Kidney (tissue), 13 donors: ENCODE measurements at regions not wholly inside any gene's neighbourhood (a gene's known extent, or its start where the extent isn't known, plus 50 kb on each side); places are given as distances from the start of the nearest gene placed in this dataset.

Experiments used
- DNase-seq, 5 donors: peaks; one replicate each; pipeline ENCODE4 v3.0.0-alpha.2; 2013 to 2020
- FAIRE-seq: peaks from 2 replicates; lab custom pipeline; 2012; peaks lifted over from hg19 to GRCh38; lab: Jason Lieb, UNC
- H3K27ac ChIP-seq, 2 donors: one replicate each; pipeline ENCODE4 v1.7.0; 2013; ENCODE audit warnings: low read depth in 2 of 2, low read length in 2 of 2, inconsistent platforms in 1 of 2
- H3K27me3 ChIP-seq: one replicate; pipeline ENCODE4 v1.7.1; 2013; ENCODE audit warnings: low read length, inconsistent platforms; ENCODE audit not compliant: control insufficient read depth, insufficient read depth
- H3K36me3 ChIP-seq, 3 donors: one replicate each; pipeline versions ENCODE4 v1.7.0 to v1.7.1; 2013; ENCODE audit warnings: low read length in 3 of 3, control low read depth in 1 of 3, inconsistent platforms in 1 of 3; ENCODE audit not compliant: insufficient read depth in 3 of 3, control insufficient read depth in 2 of 3
- H3K4me1 ChIP-seq, 3 donors: one replicate each; pipeline versions ENCODE4 v1.7.0 to v1.7.1; 2013; ENCODE audit warnings: low read length in 3 of 3, inconsistent platforms in 1 of 3, low read depth in 1 of 3; ENCODE audit not compliant: control insufficient read depth in 2 of 3, insufficient read depth in 2 of 3
- H3K4me3 ChIP-seq, 3 donors: one replicate each; pipeline versions ENCODE4 v1.7.0 to v1.8.1; 2013; ENCODE audit warnings: low read length in 3 of 3, control low read depth in 1 of 3, inconsistent platforms in 1 of 3
- H3K9ac ChIP-seq, 3 donors: one replicate each; pipeline versions ENCODE4 v1.7.0 to v1.7.1; 2013; ENCODE audit warnings: low read length in 3 of 3, control low read depth in 1 of 3, inconsistent platforms in 1 of 3
- H3K9me3 ChIP-seq, 3 donors: one replicate each; pipeline versions ENCODE4 v1.7.0 to v1.7.1; 2013; ENCODE audit warnings: low read length in 3 of 3, control low read depth in 1 of 3, inconsistent platforms in 1 of 3; ENCODE audit not compliant: control insufficient read depth in 2 of 3, insufficient read depth in 1 of 3
- CTCF ChIP-seq: IDR thresholded peaks from 3 replicates; pipeline ENCODE4 v1.5.1; 2012; ENCODE audit warnings: mild to moderate bottlenecking, moderate library complexity, borderline replicate concordance; ENCODE audit not compliant: insufficient read depth; ENCODE audit errors: extremely low read depth
- intact Hi-C: fragments of 100-400 bp; cut with DNase I; formaldehyde crosslinking; loops from one replicate; pipeline ENCODE4 v1.11.1; 2022
- donor health status: control.
- donor health status: control.
- donor health status: control.
- donor health status: control.
- donor health status: control.
- donor health status: DM: yes; HTN: yes; CAD: no.
- donor health status: Normal renal cell carcinoma (clear cell type).

GRCh38 chr5:120967366-120967765 lies 503.3 kb downstream of the PRR16 start:
- no peaks in the 10 kb centered on the region for H3K9me3 ChIP-seq
- no peak overlapping the region for H3K9ac ChIP-seq
- intact Hi-C loops: no loop called here
- H3K4me3 ChIP-seq: no peak overlapping the region
- H3K36me3 ChIP-seq: no peaks in the 10 kb centered on the region
- FAIRE-seq (no peak), DNase-seq (no peak)
- no peaks in the 10 kb centered on the region for H3K27me3 ChIP-seq
- no peak for TF ChIP-seq CTCF
- no peak overlapping the region for H3K27ac ChIP-seq
- no peaks in the 10 kb centered on the region for H3K4me1 ChIP-seq

GRCh38 chr5:120974690-120975089 lies 510.6 kb downstream of the PRR16 start:
- Histone ChIP-seq H3K27me3 (no peaks in the 10 kb centered on the region), H3K9me3 (no peaks in the 10 kb centered on the region), H3K27ac (no peak overlapping the region), H3K4me3 (no peak overlapping the region), H3K9ac (no peak overlapping the region), H3K36me3 (no peaks in the 10 kb centered on the region), H3K4me1 (no peaks in the 10 kb centered on the region)
- no peak for TF ChIP-seq CTCF
- intact Hi-C loops: no loop called here
- FAIRE-seq: no peak
- no peak for DNase-seq

GRCh38 chr5:120982351-120982750 lies 518.3 kb downstream of the PRR16 start:
- DNase-seq (no peak), FAIRE-seq (no peak)
- intact Hi-C loops: no loop called here
- no peaks in the 10 kb centered on the region for H3K4me1 ChIP-seq
- TF ChIP-seq CTCF: no peak
- no peak overlapping the region for H3K27ac ChIP-seq
- no peaks in the 10 kb centered on the region for H3K9me3 ChIP-seq
- H3K4me3 ChIP-seq: no peak overlapping the region
- H3K36me3 ChIP-seq: no peaks in the 10 kb centered on the region
- no peaks in the 10 kb centered on the region for H3K27me3 ChIP-seq
- H3K9ac ChIP-seq: no peak overlapping the region

- FAIRE-seq (no peak), DNase-seq (no peak)
- intact Hi-C loops: no loop called here
- no peak overlapping the region for H3K9ac ChIP-seq
- no peak overlapping the region for H3K4me3 ChIP-seq
- H3K9me3 ChIP-seq: no peaks in the 10 kb centered on the region
- H3K27ac ChIP-seq: no peak overlapping the region
- no peak for TF ChIP-seq CTCF
- no peaks in the 10 kb centered on the region for H3K27me3 ChIP-seq
- H3K36me3 ChIP-seq: no peaks in the 10 kb centered on the region
- H3K4me1 ChIP-seq: no peaks in the 10 kb centered on the region
Measured at GRCh38 chr5:120985526-120985925, 521.4 kb downstream of the PRR16 start.
